Right lobe of liver (tissue), 6 donors: ENCODE measurements at regions not wholly inside any gene's neighbourhood (a gene's known extent, or its start where the extent isn't known, plus 50 kb on each side); places are given as distances from the start of the nearest gene placed in this dataset.

ENCODE experiments used
- ATAC-seq, 4 donors: fragments of 200-7000 bp; cut with Tn5 transposase; one replicate each; pipeline ENCODE4 v1.9.1; 2020; ENCODE audit warnings: mild to moderate bottlenecking in 4 of 4, moderate library complexity in 4 of 4
- DNase-seq, 3 donors: peaks; one replicate each; pipeline ENCODE4 v3.0.0-alpha.2; 2020
- H3K27ac ChIP-seq, 3 donors: fragments of 200-600 bp; one replicate each; pipeline ENCODE4 v1.8.0; 2022
- H3K27me3 ChIP-seq, 2 donors: fragments of 200-600 bp; one replicate each; pipeline ENCODE4 v1.8.0; 2022
- H3K36me3 ChIP-seq, 4 donors: fragments of 200-600 bp; sonication (generic) in 1 of 4; one replicate each; pipeline versions ENCODE4 v1.5.1 to v1.8.0; 2017 to 2022; ENCODE audit warnings: control low read depth in 1 of 4
- H3K4me1 ChIP-seq, 4 donors: fragments of 200-600 bp; sonication (generic) in 1 of 4; one replicate each; pipeline versions ENCODE4 v1.5.1 to v1.8.0; 2017 to 2022; ENCODE audit warnings: control low read depth in 1 of 4
- H3K4me3 ChIP-seq, 3 donors: fragments of 200-600 bp; one replicate each; pipeline ENCODE4 v1.8.0; 2022
- H3K9me3 ChIP-seq, 4 donors: fragments of 200-600 bp; sonication (generic) in 1 of 4; one replicate each; pipeline versions ENCODE4 v1.5.1 to v1.8.0; 2017 to 2022; ENCODE audit warnings: control low read depth in 1 of 4
- CTCF ChIP-seq, 4 donors: fragments of 200-600 bp in 3 of 4; fragments of 450-650 bp in 1 of 4; IDR thresholded peaks; one replicate each; pipeline versions ENCODE4 v1.5.1 to v1.8.0; 2016 to 2022; ENCODE audit warnings: antibody characterized with exemption in 4 of 4, mild to moderate bottlenecking in 2 of 4
- POLR2A ChIP-seq: fragments of 450-650 bp; IDR thresholded peaks from one replicate; pipeline ENCODE4 v1.6.1; 2017; ENCODE audit warnings: antibody characterized with exemption, mild to moderate bottlenecking
- WGBS: methylation state at CpG from one replicate; pipeline ENCODE4 v1.1.6; 2018; ENCODE audit warnings: low coverage, low lambda C conversion rate; ENCODE audit not compliant: insufficient coverage; ENCODE audit errors: missing lambda C conversion rate; 5-methylcytosine and 5-hydroxymethylcytosine counted together
- intact Hi-C, 2 donors: fragments of 100-400 bp; cut with DNase I; formaldehyde crosslinking; loops; one replicate each; pipeline versions ENCODE4 v1.11.2 to v1.14.1; 2022
- donor health status: DM: no; HTN: yes; CAD: no.
- donor health status: DM: no; HTN: no; CAD: no.
- donor health status: DM: no; HTN: no; CAD: no.
- donor health status: DM: no; HTN: yes; CAD: no.
- donor health status: DM: no; HTN: yes; CAD: no.

DNA sequence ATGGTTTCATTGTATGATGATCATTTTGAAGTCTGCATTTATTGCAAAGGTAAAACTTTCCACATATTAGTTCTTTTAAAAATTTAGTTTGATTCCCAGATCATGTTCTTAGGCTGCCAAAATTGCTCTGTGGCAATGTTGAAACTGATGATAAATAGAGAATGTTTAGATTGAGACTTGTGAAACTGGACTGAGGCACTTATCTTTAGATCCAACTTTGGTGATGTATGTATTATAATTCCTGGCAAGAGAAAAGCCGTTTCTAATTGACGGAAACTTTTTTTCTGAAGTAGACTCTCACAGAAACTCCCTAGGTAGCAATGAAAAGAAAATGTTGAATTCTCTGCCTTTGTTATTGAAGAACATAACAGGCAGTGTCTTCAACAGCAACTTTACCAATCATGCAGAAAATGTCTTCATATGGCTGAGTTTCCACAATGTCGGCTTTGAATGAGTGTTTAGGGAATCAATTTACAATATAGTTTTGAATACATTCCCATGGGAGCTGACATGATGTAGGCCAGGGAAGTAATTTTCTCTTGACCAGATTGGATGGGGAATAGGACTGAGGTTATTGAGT lies 456.2 kb downstream of the CD109 start:
- intact Hi-C loops: no loop called here
- Histone ChIP-seq H3K27ac (no peak overlapping the region), H3K36me3 (no peaks in the 10 kb centered on the region), H3K4me3 (no peak overlapping the region), H3K27me3 (no peaks in the 10 kb centered on the region), H3K4me1 (no peaks in the 10 kb centered on the region), H3K9me3 (no peaks in the 10 kb centered on the region)
- TF ChIP-seq CTCF (IDR thresholded peaks at IDR 0.05) (no peak), POLR2A (no peak)
- 90% methylated on average over 3 of the region's 3 CpGs for WGBS
- no peak for ATAC-seq
- no peak for DNase-seq

- Histone ChIP-seq H3K27ac (no peak overlapping the region), H3K9me3 (no peaks in the 10 kb centered on the region), H3K36me3 (no peaks in the 10 kb centered on the region), H3K4me1 (no peaks in the 10 kb centered on the region), H3K4me3 (no peak overlapping the region), H3K27me3 (no peaks in the 10 kb centered on the region)
- DNase-seq (no peak), ATAC-seq (no peak)
- TF ChIP-seq POLR2A: no peak
- no peak for TF ChIP-seq CTCF (IDR thresholded peaks at IDR 0.05)
- intact Hi-C loops: no loop called here
These were observed 449.9 kb downstream of the CD109 start for GRCh38 chr6:74145931-74146330.

DNA sequence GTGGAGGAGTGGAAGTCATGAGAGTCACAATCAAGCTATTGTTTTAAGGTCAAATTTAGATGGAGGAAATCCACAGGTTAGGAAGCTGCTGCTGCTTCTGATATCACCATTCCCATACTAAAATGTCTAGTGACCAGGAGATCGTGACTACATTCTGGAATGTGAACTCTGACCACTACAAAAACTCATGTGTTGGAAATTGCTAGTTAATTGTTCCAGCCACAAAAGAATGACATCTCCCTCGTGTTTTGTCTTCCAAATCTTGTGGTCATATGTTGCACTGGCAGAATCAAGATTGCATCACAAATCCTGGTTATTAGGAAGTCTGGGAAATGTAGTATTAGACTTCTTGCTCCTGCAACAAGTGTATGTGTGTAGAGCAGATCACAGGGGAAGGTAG lies 441.9 kb downstream of the CD109 start:
- DNase-seq (no peak), ATAC-seq (no peak)
- TF ChIP-seq POLR2A (no peak), CTCF (IDR thresholded peaks at IDR 0.05) (no peak)
- no peak overlapping the region for H3K4me3 ChIP-seq
- H3K27ac ChIP-seq: no peak overlapping the region
- no peaks in the 10 kb centered on the region for H3K9me3 ChIP-seq
- H3K4me1 ChIP-seq: no peaks in the 10 kb centered on the region
- H3K36me3 ChIP-seq: no peaks in the 10 kb centered on the region
- intact Hi-C loops: no loop called here
- 6% methylated on average over 2 of the region's 2 CpGs for WGBS
- no peaks in the 10 kb centered on the region for H3K27me3 ChIP-seq

- no peak overlapping the region for H3K27ac ChIP-seq
- no peaks in the 10 kb centered on the region for H3K4me1 ChIP-seq
- H3K9me3 ChIP-seq: no peaks in the 10 kb centered on the region
- intact Hi-C loops: no loop called here
- H3K36me3 ChIP-seq: no peaks in the 10 kb centered on the region
- ATAC-seq (no peak), DNase-seq (no peak)
- H3K27me3 ChIP-seq: no peaks in the 10 kb centered on the region
- no peak for TF ChIP-seq CTCF (IDR thresholded peaks at IDR 0.05)
- TF ChIP-seq POLR2A: no peak
- H3K4me3 ChIP-seq: no peak overlapping the region
These were observed 438.3 kb downstream of the CD109 start for GRCh38 chr6:74134327-74134726.

- Histone ChIP-seq H3K36me3 (no peaks in the 10 kb centered on the region), H3K27me3 (no peaks in the 10 kb centered on the region), H3K4me1 (no peaks in the 10 kb centered on the region), H3K9me3 (no peaks in the 10 kb centered on the region), H3K27ac (no peak overlapping the region), H3K4me3 (no peak overlapping the region)
- ATAC-seq (no peak), DNase-seq (no peak)
- intact Hi-C loops: no loop called here
- 83% methylated on average over 1 of the region's 1 CpG for WGBS
- no peak for TF ChIP-seq POLR2A
These were observed 437.1 kb downstream of the CD109 start for GRCh38 chr6:74133073-74133472.
